Thoracic aorta (tissue), 2 donors: ENCODE measurements at regions not wholly inside any gene's neighbourhood (a gene's known extent, or its start where the extent isn't known, plus 50 kb on each side); places are given as distances from the start of the nearest gene placed in this dataset.
"Not testable (repeated sequence)": the region's sequence is repeated elsewhere in the genome, so short reads cannot be mapped to it uniquely, and the experiment has no call there.

ENCODE experiments used
- ATAC-seq: fragments of 150-250 bp; one replicate; pipeline ENCODE4 v1.8.0; 2017; ENCODE audit warnings: low read depth; ENCODE audit not compliant: insufficient number of reproducible peaks, low FRiP score
- DNase-seq: peaks from one replicate; pipeline ENCODE4 v3.0.0-alpha.2; 2020; ENCODE audit warnings: low spot score
- H3K27ac ChIP-seq, 2 donors: fragments of 200-600 bp; sonication (generic); 1 replicate in 1 of 2; 2 replicates in 1 of 2; pipeline ENCODE4 v1.5.1; 2016; ENCODE audit warnings: mild to moderate bottlenecking in 2 of 2, moderate library complexity in 2 of 2
- H3K27me3 ChIP-seq: fragments of 200-600 bp; sonication (generic); replicated peaks from 2 replicates; pipeline ENCODE4 v1.6.0; 2016; ENCODE audit warnings: mild to moderate bottlenecking; ENCODE audit not compliant: insufficient read depth
- H3K36me3 ChIP-seq: fragments of 200-600 bp; sonication (generic); one replicate; pipeline ENCODE4 v1.5.1; 2016
- H3K4me1 ChIP-seq, 2 donors: fragments of 200-600 bp; sonication (generic); 1 replicate in 1 of 2; 2 replicates in 1 of 2; pipeline versions ENCODE4 v1.5.1 to v1.6.0; 2016; ENCODE audit warnings: low read depth in 2 of 2, mild to moderate bottlenecking in 1 of 2; ENCODE audit not compliant: control insufficient read depth in 1 of 2
- H3K4me3 ChIP-seq: fragments of 200-600 bp; sonication (generic); 2 replicates; pipeline ENCODE4 v1.5.1; 2016; ENCODE audit warnings: mild to moderate bottlenecking
- H3K9me3 ChIP-seq: fragments of 200-600 bp; sonication (generic); 2 replicates; pipeline ENCODE4 v1.5.1; 2016
- TF ChIP-seq, protein P1 (sequence below): fragments of 200-600 bp; sonication (generic); IDR thresholded peaks from one replicate; pipeline ENCODE4 v1.5.1; 2019; ENCODE audit warnings: antibody characterized with exemption

DNA sequence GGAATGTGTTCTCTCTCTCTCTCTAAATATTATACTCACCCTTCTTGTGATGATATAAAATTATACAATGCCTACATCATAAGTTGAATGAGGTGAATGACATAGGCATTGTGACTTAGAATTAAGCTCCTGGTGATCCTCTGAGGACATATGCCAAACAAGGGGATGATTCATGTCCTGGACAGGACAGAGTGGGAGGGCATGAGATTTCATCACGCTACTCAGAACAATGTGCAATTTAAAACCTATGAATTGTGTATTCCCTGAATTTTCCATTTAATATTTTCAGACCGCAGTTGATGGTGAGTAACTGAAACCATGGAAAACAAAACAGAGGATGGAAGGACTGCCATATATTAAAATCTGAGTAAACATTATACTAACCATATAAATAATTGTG is 782.2 kb upstream of the NUDT12 start:
- H3K27ac ChIP-seq = no peak overlapping the region
- no peak for ATAC-seq
- no peaks in the 10 kb centered on the region for H3K9me3 ChIP-seq
- H3K36me3 ChIP-seq = no peaks in the 10 kb centered on the region
- no peak overlapping the region for H3K4me3 ChIP-seq
- no peaks in the 10 kb centered on the region for H3K27me3 ChIP-seq
- TF ChIP-seq, protein P1, sequence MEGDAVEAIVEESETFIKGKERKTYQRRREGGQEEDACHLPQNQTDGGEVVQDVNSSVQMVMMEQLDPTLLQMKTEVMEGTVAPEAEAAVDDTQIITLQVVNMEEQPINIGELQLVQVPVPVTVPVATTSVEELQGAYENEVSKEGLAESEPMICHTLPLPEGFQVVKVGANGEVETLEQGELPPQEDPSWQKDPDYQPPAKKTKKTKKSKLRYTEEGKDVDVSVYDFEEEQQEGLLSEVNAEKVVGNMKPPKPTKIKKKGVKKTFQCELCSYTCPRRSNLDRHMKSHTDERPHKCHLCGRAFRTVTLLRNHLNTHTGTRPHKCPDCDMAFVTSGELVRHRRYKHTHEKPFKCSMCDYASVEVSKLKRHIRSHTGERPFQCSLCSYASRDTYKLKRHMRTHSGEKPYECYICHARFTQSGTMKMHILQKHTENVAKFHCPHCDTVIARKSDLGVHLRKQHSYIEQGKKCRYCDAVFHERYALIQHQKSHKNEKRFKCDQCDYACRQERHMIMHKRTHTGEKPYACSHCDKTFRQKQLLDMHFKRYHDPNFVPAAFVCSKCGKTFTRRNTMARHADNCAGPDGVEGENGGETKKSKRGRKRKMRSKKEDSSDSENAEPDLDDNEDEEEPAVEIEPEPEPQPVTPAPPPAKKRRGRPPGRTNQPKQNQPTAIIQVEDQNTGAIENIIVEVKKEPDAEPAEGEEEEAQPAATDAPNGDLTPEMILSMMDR = no peak
- no peak for DNase-seq
- H3K4me1 ChIP-seq = no peaks in the 10 kb centered on the region

DNA sequence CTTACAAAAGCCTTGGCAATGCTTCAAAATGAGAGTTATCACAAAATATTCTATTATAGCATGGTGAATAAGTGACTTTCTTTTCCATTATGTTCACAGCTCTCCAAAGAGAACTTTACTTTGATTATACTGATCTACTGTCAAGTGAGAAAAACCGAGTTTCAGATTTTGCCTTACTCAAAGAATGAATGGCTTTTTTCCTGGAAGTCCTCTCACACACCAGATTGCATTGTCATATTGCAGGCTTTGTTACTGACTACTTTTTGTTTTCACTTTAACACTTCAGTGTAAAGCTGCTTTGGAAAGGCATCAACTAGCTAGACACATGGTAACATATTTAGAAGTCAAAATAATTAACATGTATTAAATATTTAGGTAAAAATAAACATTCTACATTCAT is 765.2 kb upstream of the NUDT12 start:
- no peaks in the 10 kb centered on the region for H3K36me3 ChIP-seq
- DNase-seq (no peak), ATAC-seq (no peak)
- no peaks in the 10 kb centered on the region for H3K27me3 ChIP-seq
- H3K9me3 ChIP-seq = no peaks in the 10 kb centered on the region
- TF ChIP-seq, protein P1 = no peak
- no peak overlapping the region for H3K4me3 ChIP-seq
- no peak overlapping the region for H3K27ac ChIP-seq
- H3K4me1 ChIP-seq = peaks cover 0 to 5% of the 10 kb centered on the region in 2 donors

DNA sequence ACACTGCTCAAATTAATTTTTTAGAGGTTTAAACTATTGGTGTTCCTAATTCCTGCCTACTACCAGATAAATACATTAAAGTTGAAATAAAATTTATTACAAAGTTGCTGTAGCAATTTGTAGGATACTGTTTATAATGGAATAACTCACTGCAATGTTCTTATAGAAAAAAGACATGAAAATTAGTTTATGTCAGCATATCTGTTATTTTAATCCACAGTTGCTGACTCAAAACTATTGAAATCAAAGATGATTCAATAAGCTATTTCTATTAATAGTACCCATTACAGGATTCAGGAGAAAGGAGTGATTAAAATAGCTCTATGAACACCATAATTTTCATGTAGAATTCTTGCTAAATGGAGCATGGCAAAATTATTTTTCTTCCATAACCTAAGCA is 764.4 kb upstream of the NUDT12 start:
- ATAC-seq = no peak
- H3K4me1 ChIP-seq = peaks cover 0 to 5% of the 10 kb centered on the region in 2 donors
- TF ChIP-seq, protein P1 = no peak
- H3K4me3 ChIP-seq = no peak overlapping the region
- H3K36me3 ChIP-seq = no peaks in the 10 kb centered on the region
- no peaks in the 10 kb centered on the region for H3K9me3 ChIP-seq
- no peaks in the 10 kb centered on the region for H3K27me3 ChIP-seq
- no peak overlapping the region for H3K27ac ChIP-seq
- DNase-seq = no peak

DNA sequence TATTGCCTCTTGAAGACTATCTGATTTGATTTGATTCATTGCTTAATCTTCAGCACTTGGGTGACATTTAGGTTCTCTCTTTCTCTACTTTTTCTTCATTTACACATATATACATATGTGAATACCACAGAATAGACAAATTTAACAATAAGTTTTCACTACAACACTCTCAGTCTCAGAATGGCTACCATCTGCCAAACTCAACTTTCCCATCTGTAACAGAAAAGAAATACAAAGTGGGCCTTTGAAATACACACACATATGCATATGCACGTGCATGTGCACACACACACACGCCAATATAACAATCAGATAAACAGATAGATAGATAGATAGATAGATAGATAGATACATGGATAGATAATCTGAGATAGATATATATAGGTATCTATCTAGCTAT is 762.8 kb upstream of the NUDT12 start:
- Histone ChIP-seq H3K9me3 (no peaks in the 10 kb centered on the region), H3K27ac (no peak overlapping the region), H3K27me3 (no peaks in the 10 kb centered on the region), H3K36me3 (no peaks in the 10 kb centered on the region), H3K4me3 (no peak overlapping the region), H3K4me1 (peaks cover 0 to 5% of the 10 kb centered on the region in 2 donors)
- no peak for ATAC-seq
- TF ChIP-seq, protein P1 = no peak
- DNase-seq = no peak

DNA sequence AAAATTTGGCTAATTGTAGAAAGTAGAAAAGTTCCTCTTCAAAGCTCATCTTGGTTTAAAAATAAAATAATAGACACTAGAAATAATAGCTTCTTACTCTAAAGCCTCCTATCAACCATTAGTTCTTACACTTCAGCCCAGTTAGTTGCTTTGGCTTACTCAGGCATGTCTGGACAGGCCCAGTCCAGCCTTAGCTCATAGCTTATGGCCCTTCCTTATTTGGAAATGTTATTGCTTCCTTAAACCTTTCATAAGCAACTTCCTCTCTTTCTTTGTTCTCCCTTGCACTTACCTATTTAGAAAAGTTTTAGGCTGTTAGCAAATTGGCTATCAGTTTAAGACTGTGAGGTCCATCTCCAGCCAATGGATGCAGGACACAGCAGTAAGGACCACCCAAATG is 754.1 kb upstream of the NUDT12 start:
- ATAC-seq, H3K4me1 ChIP-seq, H3K27me3 ChIP-seq, H3K4me3 ChIP-seq, DNase-seq, H3K9me3 ChIP-seq, H3K36me3 ChIP-seq, H3K27ac ChIP-seq: not testable (repeated sequence)

DNA sequence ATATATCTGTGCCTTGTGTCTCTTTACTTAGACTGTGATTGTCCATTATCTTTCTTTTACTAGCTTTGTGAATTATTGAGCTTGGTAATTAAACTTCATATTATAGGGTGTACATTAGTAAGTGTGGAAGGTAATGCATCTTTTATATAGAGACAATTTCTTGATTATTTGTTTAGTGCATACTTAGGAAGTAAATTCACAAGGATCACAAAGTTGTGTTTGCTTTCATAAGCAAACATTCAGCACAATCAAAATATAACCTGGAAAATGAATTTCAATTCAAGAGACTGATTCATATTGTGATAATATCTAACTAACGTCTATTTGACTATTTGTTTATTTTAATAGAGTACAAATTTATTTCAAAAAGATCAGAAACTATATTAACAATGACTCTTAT is 749.9 kb upstream of the NUDT12 start:
- DNase-seq (no peak), ATAC-seq (no peak)
- Histone ChIP-seq H3K9me3 (peaks cover 6% of the 10 kb centered on the region), H3K4me1 (no peaks in the 10 kb centered on the region), H3K4me3 (no peak overlapping the region), H3K27me3 (no peaks in the 10 kb centered on the region), H3K36me3 (no peaks in the 10 kb centered on the region), H3K27ac (no peak overlapping the region)
- TF ChIP-seq, protein P1 = no peak
